Rectal smooth muscle tissue (tissue), 1 donor: ENCODE measurements at regions not wholly inside any gene's neighbourhood (a gene's known extent, or its start where the extent isn't known, plus 50 kb on each side); places are given as distances from the start of the nearest gene placed in this dataset.

Experiments used
- H3K27ac ChIP-seq: one replicate; pipeline ENCODE4 v1.7.0; 2013; ENCODE audit warnings: low read depth, low read length, inconsistent platforms
- H3K27me3 ChIP-seq: one replicate; pipeline ENCODE4 v1.7.0; 2013; ENCODE audit warnings: low read length; ENCODE audit not compliant: control insufficient read depth, insufficient read depth
- H3K36me3 ChIP-seq: one replicate; pipeline ENCODE4 v1.7.0; 2013; ENCODE audit warnings: low read length; ENCODE audit not compliant: control insufficient read depth, insufficient read depth
- H3K4me1 ChIP-seq: one replicate; pipeline ENCODE4 v1.7.0; 2013; ENCODE audit warnings: low read length; ENCODE audit not compliant: control insufficient read depth, insufficient read depth
- H3K4me3 ChIP-seq: one replicate; pipeline ENCODE4 v1.7.0; 2013; ENCODE audit warnings: low read length
- H3K9ac ChIP-seq: one replicate; pipeline ENCODE4 v1.7.0; 2013; ENCODE audit warnings: low read length

GRCh38 chr4:165686756-165687155 lies 186.3 kb upstream of the TLL1 start:
- H3K36me3 ChIP-seq, result no peaks in the 10 kb centered on the region
- no peaks in the 10 kb centered on the region for H3K27me3 ChIP-seq
- no peak overlapping the region for H3K27ac ChIP-seq
- H3K9ac ChIP-seq, result no peak overlapping the region
- H3K4me3 ChIP-seq, result no peak overlapping the region
- H3K4me1 ChIP-seq, result no peaks in the 10 kb centered on the region

- no peak overlapping the region for H3K4me3 ChIP-seq
- H3K27me3 ChIP-seq, result no peaks in the 10 kb centered on the region
- H3K27ac ChIP-seq, result no peak overlapping the region
- H3K4me1 ChIP-seq, result no peaks in the 10 kb centered on the region
- H3K36me3 ChIP-seq, result no peaks in the 10 kb centered on the region
- no peak overlapping the region for H3K9ac ChIP-seq
Measured at GRCh38 chr4:165689159-165689558, 183.9 kb upstream of the TLL1 start.

- H3K36me3 ChIP-seq, result no peaks in the 10 kb centered on the region
- no peaks in the 10 kb centered on the region for H3K27me3 ChIP-seq
- no peak overlapping the region for H3K9ac ChIP-seq
- no peak overlapping the region for H3K4me3 ChIP-seq
- H3K4me1 ChIP-seq, result no peaks in the 10 kb centered on the region
- no peak overlapping the region for H3K27ac ChIP-seq
Measured at GRCh38 chr4:165692082-165692481, 181.0 kb upstream of the TLL1 start.

DNA sequence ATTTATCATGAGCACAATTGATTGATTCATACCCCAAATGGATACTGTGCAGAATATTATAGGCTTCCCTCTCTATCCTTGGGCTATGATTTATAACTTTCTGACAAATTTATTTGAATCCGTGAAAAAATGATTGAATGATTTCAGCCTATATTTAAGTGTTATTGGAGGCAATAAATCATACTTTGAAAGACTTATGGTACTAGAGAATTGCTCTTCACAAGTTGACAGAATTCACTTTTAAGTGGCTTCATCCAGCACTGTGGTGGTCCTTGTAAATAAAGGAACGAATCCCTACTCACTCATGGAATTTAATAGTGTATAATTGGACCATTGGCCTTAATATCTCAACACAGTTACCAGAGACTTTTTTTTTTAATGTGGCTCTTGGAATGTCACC lies 174.8 kb upstream of the TLL1 start:
- no peaks in the 10 kb centered on the region for H3K4me1 ChIP-seq
- H3K27me3 ChIP-seq, result no peaks in the 10 kb centered on the region
- H3K9ac ChIP-seq, result no peak overlapping the region
- no peak overlapping the region for H3K27ac ChIP-seq
- no peak overlapping the region for H3K4me3 ChIP-seq
- H3K36me3 ChIP-seq, result no peaks in the 10 kb centered on the region

GRCh38 chr4:165699055-165699454 lies 174.0 kb upstream of the TLL1 start:
- Histone ChIP-seq H3K36me3 (no peaks in the 10 kb centered on the region), H3K9ac (no peak overlapping the region), H3K4me3 (no peak overlapping the region), H3K27ac (no peak overlapping the region), H3K4me1 (no peaks in the 10 kb centered on the region), H3K27me3 (no peaks in the 10 kb centered on the region)

DNA sequence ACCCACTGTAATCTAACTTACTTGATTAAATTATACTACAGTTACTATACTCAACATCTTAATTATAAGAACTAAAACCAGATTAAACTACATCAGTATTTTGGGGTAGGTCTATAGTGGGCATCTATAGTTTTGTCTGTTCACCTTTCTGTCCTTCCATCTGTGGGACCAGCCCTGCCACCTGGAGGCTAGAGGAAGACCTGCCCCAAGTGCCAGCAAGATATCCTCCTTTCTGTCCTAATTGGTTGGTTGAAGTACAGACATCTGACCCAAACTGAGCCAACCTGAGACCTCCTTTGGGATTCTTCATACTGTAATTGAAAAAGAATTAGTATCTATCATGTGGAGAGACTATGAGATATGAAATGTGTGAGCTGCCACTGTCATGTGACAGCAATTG lies 172.2 kb upstream of the TLL1 start:
- H3K27ac ChIP-seq, result no peak overlapping the region
- H3K4me3 ChIP-seq, result no peak overlapping the region
- no peaks in the 10 kb centered on the region for H3K36me3 ChIP-seq
- no peaks in the 10 kb centered on the region for H3K4me1 ChIP-seq
- H3K9ac ChIP-seq, result no peak overlapping the region
- no peaks in the 10 kb centered on the region for H3K27me3 ChIP-seq

DNA sequence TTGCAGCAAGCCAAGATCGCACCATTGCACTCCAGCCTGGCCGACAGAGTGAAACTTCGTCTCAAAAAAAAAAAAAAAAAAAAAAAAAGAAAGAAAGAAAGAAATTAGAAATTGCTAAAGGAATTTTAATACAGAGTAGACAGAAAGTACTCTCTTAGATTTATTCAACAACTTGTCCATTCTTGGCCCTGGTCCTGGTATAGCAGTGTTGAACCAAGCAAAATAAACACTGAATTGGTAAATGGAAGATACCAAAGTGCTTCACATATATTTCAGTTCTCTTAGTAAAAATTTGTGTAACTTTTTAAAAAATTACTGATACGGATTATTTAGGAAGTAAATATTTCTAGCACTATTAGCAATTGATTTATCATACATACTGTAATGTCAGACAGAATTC lies 165.9 kb upstream of the TLL1 start:
- Histone ChIP-seq H3K27me3 (no peaks in the 10 kb centered on the region), H3K9ac (no peak overlapping the region)

GRCh38 chr4:165709516-165709915 lies 163.5 kb upstream of the TLL1 start:
- no peaks in the 10 kb centered on the region for H3K36me3 ChIP-seq
- H3K4me1 ChIP-seq, result no peaks in the 10 kb centered on the region
- no peaks in the 10 kb centered on the region for H3K27me3 ChIP-seq
- no peak overlapping the region for H3K9ac ChIP-seq
- H3K4me3 ChIP-seq, result no peak overlapping the region
- H3K27ac ChIP-seq, result no peak overlapping the region

More for the DNA sequence above, 165.9 kb upstream of the TLL1 start:
- Histone ChIP-seq H3K4me3 (no peak overlapping the region), H3K36me3 (no peaks in the 10 kb centered on the region), H3K4me1 (no peaks in the 10 kb centered on the region), H3K27ac (no peak overlapping the region)

GRCh38 chr4:165709973-165710526 lies 163.0 kb upstream of the TLL1 start:
- Histone ChIP-seq H3K9ac (no peak overlapping the region), H3K4me1 (no peaks in the 10 kb centered on the region), H3K36me3 (no peaks in the 10 kb centered on the region), H3K27ac (no peak overlapping the region), H3K4me3 (no peak overlapping the region), H3K27me3 (no peaks in the 10 kb centered on the region)

DNA sequence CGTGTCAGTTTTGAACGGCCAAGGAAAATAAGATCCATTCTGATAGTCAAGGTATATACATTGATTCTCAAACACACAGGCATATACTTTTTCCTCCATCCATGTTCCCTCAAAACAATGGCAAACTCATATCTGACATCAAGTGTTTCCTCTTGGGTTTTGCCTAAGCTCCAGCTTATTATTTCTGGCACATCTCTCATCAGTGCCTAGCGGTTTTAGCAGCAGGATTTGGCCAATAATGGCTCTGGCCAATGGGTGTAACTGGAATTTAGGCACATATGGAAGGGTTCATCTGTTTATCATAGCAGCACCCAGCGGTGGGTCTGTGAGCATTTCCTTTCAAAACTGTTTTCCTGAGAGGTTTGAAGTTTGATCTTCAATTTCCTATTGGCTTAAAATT lies 161.6 kb upstream of the TLL1 start:
- H3K4me3 ChIP-seq, result no peak overlapping the region
- no peaks in the 10 kb centered on the region for H3K36me3 ChIP-seq
- H3K9ac ChIP-seq, result no peak overlapping the region
- no peaks in the 10 kb centered on the region for H3K27me3 ChIP-seq
- no peaks in the 10 kb centered on the region for H3K4me1 ChIP-seq
- H3K27ac ChIP-seq, result no peak overlapping the region

GRCh38 chr4:165711912-165712311 lies 161.1 kb upstream of the TLL1 start:
- Histone ChIP-seq H3K27me3 (no peaks in the 10 kb centered on the region), H3K4me1 (no peaks in the 10 kb centered on the region), H3K36me3 (no peaks in the 10 kb centered on the region), H3K9ac (no peak overlapping the region), H3K4me3 (no peak overlapping the region), H3K27ac (no peak overlapping the region)

- Histone ChIP-seq H3K36me3 (no peaks in the 10 kb centered on the region), H3K27me3 (no peaks in the 10 kb centered on the region), H3K4me1 (no peaks in the 10 kb centered on the region), H3K4me3 (no peak overlapping the region), H3K27ac (no peak overlapping the region), H3K9ac (no peak overlapping the region)
Measured at GRCh38 chr4:165714650-165715049, 158.4 kb upstream of the TLL1 start.

DNA sequence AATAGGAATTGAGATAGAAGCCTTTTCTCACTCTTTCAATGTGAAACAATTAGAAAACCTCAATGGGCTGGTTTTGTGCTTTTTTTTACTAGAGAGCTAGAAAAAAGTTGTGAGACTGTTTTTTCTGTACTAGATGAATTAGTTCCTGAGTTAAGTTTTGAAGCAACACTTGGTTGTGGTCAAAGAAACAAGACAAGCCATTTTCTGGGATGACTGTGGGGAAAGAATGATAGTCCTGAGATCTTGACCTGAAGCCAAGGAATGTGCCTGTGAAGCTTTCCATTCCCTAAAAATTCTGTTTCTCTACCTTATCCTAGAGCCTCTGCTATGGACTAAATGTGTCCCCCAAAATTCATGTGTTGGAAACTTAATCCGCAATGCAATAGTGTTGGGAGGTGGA lies 157.8 kb upstream of the TLL1 start:
- H3K36me3 ChIP-seq, result no peaks in the 10 kb centered on the region
- no peaks in the 10 kb centered on the region for H3K27me3 ChIP-seq
- no peak overlapping the region for H3K9ac ChIP-seq
- no peak overlapping the region for H3K4me3 ChIP-seq
- H3K4me1 ChIP-seq, result no peaks in the 10 kb centered on the region
- H3K27ac ChIP-seq, result no peak overlapping the region
